Peyer's patch (tissue), 4 donors: ENCODE measurements at regions not wholly inside any gene's neighbourhood (a gene's known extent, or its start where the extent isn't known, plus 50 kb on each side); places are given as distances from the start of the nearest gene placed in this dataset.

Source experiments
- DNase-seq, 3 donors: peaks; one replicate each; pipeline ENCODE4 v3.0.0-alpha.2; 2017 to 2019
- H3K27ac ChIP-seq, 4 donors: fragments of 200-600 bp; sonication (generic); one replicate each; pipeline ENCODE4 v1.5.1; 2016 to 2019
- H3K27me3 ChIP-seq, 2 donors: fragments of 200-600 bp; sonication (generic); one replicate each; pipeline ENCODE4 v1.5.1; 2019
- H3K36me3 ChIP-seq, 3 donors: fragments of 200-600 bp; sonication (generic); one replicate each; pipeline ENCODE4 v1.5.1; 2016 to 2019
- H3K4me1 ChIP-seq, 4 donors: fragments of 200-600 bp; sonication (generic); one replicate each; pipeline ENCODE4 v1.5.1; 2016 to 2019
- H3K4me3 ChIP-seq, 4 donors: fragments of 200-600 bp; sonication (generic); 1 replicate in 3 of 4; 2 replicates in 1 of 4; pipeline ENCODE4 v1.5.1; 2016 to 2019; ENCODE audit warnings: mild to moderate bottlenecking in 1 of 4
- H3K9me3 ChIP-seq, 4 donors: fragments of 200-600 bp; sonication (generic); one replicate each; pipeline ENCODE4 v1.5.1; 2016 to 2019; ENCODE audit warnings: mild to moderate bottlenecking in 1 of 4
- POLR2A ChIP-seq, 2 donors: fragments of 450-650 bp; IDR thresholded peaks; one replicate each; pipeline ENCODE4 v1.5.1; 2017; ENCODE audit warnings: antibody characterized with exemption in 2 of 2, mild to moderate bottlenecking in 2 of 2, moderate library complexity in 2 of 2
- TF ChIP-seq, protein P1 (sequence below), 6 experiments: fragments of 450-650 bp in 4 of 6; fragments of 200-600 bp in 2 of 6; sonication (generic) in 1 of 6; IDR thresholded peaks; one replicate each; pipeline ENCODE4 v1.5.1; 2017 to 2019; ENCODE audit warnings: antibody characterized with exemption in 6 of 6, mild to moderate bottlenecking in 3 of 6, moderate library complexity in 1 of 6

DNA sequence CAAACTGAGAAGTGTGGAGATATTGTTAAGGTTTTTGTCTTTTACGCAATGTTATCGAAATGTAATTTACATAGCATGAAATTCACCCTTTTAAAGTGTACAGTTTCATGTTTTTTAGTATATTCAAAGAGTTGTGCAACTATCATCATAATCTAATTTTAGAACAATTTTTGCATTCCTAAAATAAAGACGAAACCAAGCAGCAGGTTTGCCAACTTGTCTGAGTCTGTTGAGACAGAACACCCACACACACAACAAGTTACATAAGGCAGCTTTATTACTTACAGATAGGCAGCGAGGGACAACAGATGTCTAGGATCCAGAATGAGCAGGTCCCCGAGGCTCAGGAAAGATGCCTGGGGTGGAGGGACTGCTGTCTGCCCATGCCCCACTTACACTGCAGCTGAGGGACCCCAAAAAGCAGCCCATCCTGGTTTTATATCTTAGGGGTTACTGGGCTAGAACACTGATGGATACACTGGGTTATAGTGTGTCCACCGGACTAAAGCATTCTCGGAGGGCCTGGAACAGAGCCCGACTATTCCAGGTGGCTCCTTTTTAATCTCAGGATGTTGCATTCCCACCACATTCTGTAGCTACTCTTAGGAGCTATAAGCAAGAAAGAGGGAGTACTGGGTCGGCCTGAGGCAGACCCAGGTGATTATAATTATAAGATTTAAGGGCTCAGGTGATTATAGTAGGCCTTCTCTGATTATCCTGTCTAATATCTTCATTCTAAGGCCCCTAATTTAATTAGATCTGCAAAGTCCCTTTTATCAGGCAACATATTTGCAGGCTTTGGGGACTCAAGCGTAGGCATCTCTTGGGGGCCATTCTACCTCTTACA lies 150.2 kb upstream of the DOK6 start:
- Histone ChIP-seq H3K27me3 (no peaks in the 10 kb centered on the region), H3K4me1 (no peaks in the 10 kb centered on the region), H3K4me3 (no peak overlapping the region), H3K9me3 (no peaks in the 10 kb centered on the region), H3K36me3 (no peaks in the 10 kb centered on the region), H3K27ac (no peak overlapping the region)
- TF ChIP-seq, protein P1, sequence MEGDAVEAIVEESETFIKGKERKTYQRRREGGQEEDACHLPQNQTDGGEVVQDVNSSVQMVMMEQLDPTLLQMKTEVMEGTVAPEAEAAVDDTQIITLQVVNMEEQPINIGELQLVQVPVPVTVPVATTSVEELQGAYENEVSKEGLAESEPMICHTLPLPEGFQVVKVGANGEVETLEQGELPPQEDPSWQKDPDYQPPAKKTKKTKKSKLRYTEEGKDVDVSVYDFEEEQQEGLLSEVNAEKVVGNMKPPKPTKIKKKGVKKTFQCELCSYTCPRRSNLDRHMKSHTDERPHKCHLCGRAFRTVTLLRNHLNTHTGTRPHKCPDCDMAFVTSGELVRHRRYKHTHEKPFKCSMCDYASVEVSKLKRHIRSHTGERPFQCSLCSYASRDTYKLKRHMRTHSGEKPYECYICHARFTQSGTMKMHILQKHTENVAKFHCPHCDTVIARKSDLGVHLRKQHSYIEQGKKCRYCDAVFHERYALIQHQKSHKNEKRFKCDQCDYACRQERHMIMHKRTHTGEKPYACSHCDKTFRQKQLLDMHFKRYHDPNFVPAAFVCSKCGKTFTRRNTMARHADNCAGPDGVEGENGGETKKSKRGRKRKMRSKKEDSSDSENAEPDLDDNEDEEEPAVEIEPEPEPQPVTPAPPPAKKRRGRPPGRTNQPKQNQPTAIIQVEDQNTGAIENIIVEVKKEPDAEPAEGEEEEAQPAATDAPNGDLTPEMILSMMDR (IDR thresholded peaks at IDR 0.05), result no peak
- DNase-seq, result no peak

DNA sequence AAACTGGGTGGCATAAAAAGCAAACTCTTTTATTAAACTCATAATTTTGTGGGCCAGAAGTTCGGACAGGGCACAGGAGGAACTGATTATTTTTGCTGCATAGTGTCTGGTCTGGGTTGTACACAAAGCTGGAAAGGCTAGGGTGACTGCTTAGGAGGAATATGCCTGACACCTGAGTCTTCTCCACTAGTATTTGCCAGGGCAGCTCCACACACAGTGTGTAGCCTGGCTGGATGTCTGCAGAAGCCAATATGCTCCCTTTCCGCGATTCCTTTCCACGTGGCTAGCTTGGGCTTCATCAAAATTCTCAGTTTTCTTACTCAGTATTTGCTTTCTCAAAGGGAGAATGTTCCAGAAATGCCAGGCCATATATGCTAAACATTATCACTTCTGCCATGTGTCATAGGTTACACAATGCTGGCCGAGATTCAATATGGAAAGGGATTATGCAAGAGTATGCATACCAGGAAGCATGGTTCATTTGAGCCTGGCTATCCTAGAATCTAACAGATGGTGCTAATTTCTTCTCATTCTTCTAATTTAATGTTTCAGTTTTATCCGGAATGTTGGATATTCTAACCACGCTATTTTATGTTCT lies 142.7 kb upstream of the DOK6 start:
- no peak for DNase-seq
- TF ChIP-seq, protein P1 (IDR thresholded peaks at IDR 0.05), result no peak
- TF ChIP-seq POLR2A (IDR thresholded peaks at IDR 0.05), result no peak
- H3K4me3 ChIP-seq, result no peak overlapping the region

DNA sequence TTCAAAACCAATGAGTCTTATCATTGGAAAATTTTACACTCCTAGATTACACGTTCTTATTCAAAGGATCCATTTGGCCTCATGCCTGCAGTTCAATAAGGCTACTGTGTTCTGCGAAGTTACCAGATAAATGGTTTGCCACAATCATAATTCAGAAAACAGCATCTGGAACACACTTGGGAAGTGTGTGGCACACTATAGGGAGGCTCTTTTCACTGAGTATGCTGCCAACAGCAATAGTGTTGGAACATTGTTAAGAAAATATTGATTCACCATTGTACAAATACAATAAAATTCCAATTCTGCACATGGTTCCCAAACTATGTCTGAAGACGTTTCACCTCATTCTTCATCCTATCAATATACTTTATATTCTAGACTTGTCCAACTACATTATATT lies 141.4 kb upstream of the DOK6 start:
- Histone ChIP-seq H3K4me3 (no peak overlapping the region), H3K4me1 (no peaks in the 10 kb centered on the region), H3K27ac (no peak overlapping the region), H3K27me3 (no peaks in the 10 kb centered on the region), H3K9me3 (no peaks in the 10 kb centered on the region), H3K36me3 (no peaks in the 10 kb centered on the region)
- DNase-seq, result no peak
- no peak for TF ChIP-seq POLR2A (IDR thresholded peaks at IDR 0.05)
- TF ChIP-seq, protein P1 (IDR thresholded peaks at IDR 0.05), result no peak

More for the DNA sequence above, 142.7 kb upstream of the DOK6 start:
- Histone ChIP-seq H3K27me3 (no peaks in the 10 kb centered on the region), H3K36me3 (no peaks in the 10 kb centered on the region), H3K9me3 (no peaks in the 10 kb centered on the region), H3K4me1 (no peaks in the 10 kb centered on the region), H3K27ac (no peak overlapping the region)

DNA sequence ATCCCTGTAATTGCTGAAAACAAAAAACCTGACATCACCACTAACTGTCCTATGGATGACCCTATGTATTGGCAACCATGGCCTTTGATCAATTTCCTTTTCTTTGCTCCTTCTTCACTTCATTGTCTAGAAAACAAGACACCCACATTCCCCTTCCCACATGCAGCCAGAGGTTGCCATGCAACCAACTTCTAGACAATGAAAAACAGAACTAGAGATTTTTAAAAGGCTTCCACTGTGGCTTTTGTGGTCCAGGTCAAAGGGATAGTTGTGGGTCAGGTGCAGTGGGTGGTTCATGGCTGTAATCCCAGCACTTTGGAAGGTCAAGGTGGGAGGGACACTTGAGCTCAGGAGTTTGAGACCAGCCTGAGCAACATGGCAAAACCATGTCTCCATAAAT lies 139.3 kb upstream of the DOK6 start:
- H3K36me3 ChIP-seq, result no peaks in the 10 kb centered on the region
- no peaks in the 10 kb centered on the region for H3K9me3 ChIP-seq
- no peak for TF ChIP-seq POLR2A (IDR thresholded peaks at IDR 0.05)
- TF ChIP-seq, protein P1 (IDR thresholded peaks at IDR 0.05), result no peak

DNA sequence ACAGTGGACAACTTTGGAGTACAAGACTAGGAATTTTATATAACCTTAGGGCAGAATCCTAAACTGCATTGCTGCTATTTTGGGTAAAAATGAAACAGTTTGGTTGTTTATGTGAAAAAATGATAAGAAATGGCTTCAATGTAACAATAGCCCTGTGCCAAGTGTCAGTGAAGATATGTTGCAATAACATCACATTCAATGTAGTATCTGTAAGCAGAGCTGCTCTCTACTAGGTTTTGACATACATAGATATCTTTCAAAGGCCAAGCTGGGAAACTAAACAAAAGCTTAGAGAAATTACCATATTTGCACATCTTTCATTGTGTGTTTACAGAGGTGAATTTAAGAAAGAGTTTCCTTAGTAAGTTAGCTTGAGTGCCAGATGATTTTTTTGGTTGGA lies 135.0 kb upstream of the DOK6 start:
- DNase-seq, result no peak
- H3K4me1 ChIP-seq, result no peaks in the 10 kb centered on the region
- no peaks in the 10 kb centered on the region for H3K9me3 ChIP-seq
- no peaks in the 10 kb centered on the region for H3K36me3 ChIP-seq
- no peak overlapping the region for H3K4me3 ChIP-seq
- no peak overlapping the region for H3K27ac ChIP-seq
- no peaks in the 10 kb centered on the region for H3K27me3 ChIP-seq
- TF ChIP-seq, protein P1 (IDR thresholded peaks at IDR 0.05), result no peak
- no peak for TF ChIP-seq POLR2A (IDR thresholded peaks at IDR 0.05)

More for the DNA sequence above, 139.3 kb upstream of the DOK6 start:
- Histone ChIP-seq H3K27ac (no peak overlapping the region), H3K27me3 (no peaks in the 10 kb centered on the region), H3K4me1 (no peaks in the 10 kb centered on the region), H3K4me3 (no peak overlapping the region)
- no peak for DNase-seq
